ENCODE measurements at regions not wholly inside any gene's neighbourhood (a gene's known extent, or its start where the extent isn't known, plus 50 kb on each side); places are given as distances from the start of the nearest gene placed in this dataset.
A peak's percentile ranks its signal among the peaks of the same experiment; 100 is the strongest.

- DNase-seq (no peak), ATAC-seq (ENCODE audit: low FRiP score) (no peak)
- no peak overlapping the region for H3K4me3 ChIP-seq (ENCODE audit: low read length in 2 of 2)
- H3K36me3 ChIP-seq (ENCODE audit: control insufficient read depth in 1 of 2, insufficient read depth in 2 of 2, low read length in 1 of 2), result no peaks in the 10 kb centered on the region
- no peak overlapping the region for H3K27ac ChIP-seq (ENCODE audit: low read depth in 1 of 2, low read length in 2 of 2)
- intact Hi-C loops (cut with DNase I), result no loop called here
- peaks cover 0 to 4% of the 10 kb centered on the region in 2 donors for H3K27me3 ChIP-seq (ENCODE audit: control insufficient read depth in 1 of 2, insufficient read depth in 2 of 2, low read length in 1 of 2)
- 47 to 50% methylated on average over 6 of the region's 6 CpGs for WGBS, 2 donors
- H3K9me3 ChIP-seq (ENCODE audit: control insufficient read depth, low read length), result no peaks in the 10 kb centered on the region
- H3K4me1 ChIP-seq (ENCODE audit: control insufficient read depth in 1 of 2, insufficient read depth in 2 of 2, low read length in 2 of 2), result no peaks in the 10 kb centered on the region
Measured at GRCh38 chr4:159483782-159484741, 381.2 kb downstream of the RAPGEF2 start.

GRCh38 chr4:159484864-159485263, 382.0 kb downstream of the RAPGEF2 start:
- 14 to 15% methylated on average over 2 of the region's 2 CpGs for WGBS, 2 donors
- Histone ChIP-seq H3K27me3 (ENCODE audit: control insufficient read depth in 1 of 2, insufficient read depth in 2 of 2, low read length in 1 of 2) (peaks cover 0 to 4% of the 10 kb centered on the region in 2 donors), H3K4me1 (ENCODE audit: control insufficient read depth in 1 of 2, insufficient read depth in 2 of 2, low read length in 2 of 2) (no peaks in the 10 kb centered on the region), H3K9me3 (ENCODE audit: control insufficient read depth, low read length) (no peaks in the 10 kb centered on the region), H3K4me3 (ENCODE audit: low read length in 2 of 2) (no peak overlapping the region), H3K36me3 (ENCODE audit: control insufficient read depth in 1 of 2, insufficient read depth in 2 of 2, low read length in 1 of 2) (no peaks in the 10 kb centered on the region), H3K27ac (ENCODE audit: low read depth in 1 of 2, low read length in 2 of 2) (no peak overlapping the region)
- no peak for DNase-seq
- intact Hi-C loops (cut with DNase I), result no loop called here
- ATAC-seq (ENCODE audit: low FRiP score), result no peak

- Histone ChIP-seq H3K27me3 (ENCODE audit: control insufficient read depth in 1 of 2, insufficient read depth in 2 of 2, low read length in 1 of 2) (peaks cover 0 to 2% of the 10 kb centered on the region in 2 donors), H3K4me1 (ENCODE audit: control insufficient read depth in 1 of 2, insufficient read depth in 2 of 2, low read length in 2 of 2) (no peaks in the 10 kb centered on the region), H3K9me3 (ENCODE audit: control insufficient read depth, low read length) (peaks cover 4% of the 10 kb centered on the region), H3K36me3 (ENCODE audit: control insufficient read depth in 1 of 2, insufficient read depth in 2 of 2, low read length in 1 of 2) (no peaks in the 10 kb centered on the region), H3K27ac (ENCODE audit: low read depth in 1 of 2, low read length in 2 of 2) (no peak overlapping the region), H3K4me3 (ENCODE audit: low read length in 2 of 2) (no peak overlapping the region)
- intact Hi-C loops (cut with DNase I), result no loop called here
- no peak for DNase-seq
- ATAC-seq (ENCODE audit: low FRiP score), result peak; percentile 73
- 6 to 9% methylated on average over 8 of the region's 8 CpGs for WGBS, 2 donors
Measured at GRCh38 chr4:159487284-159487747, 384.4 kb downstream of the RAPGEF2 start.

- H3K27ac ChIP-seq (ENCODE audit: low read depth in 1 of 2, low read length in 2 of 2), result no peak overlapping the region
- H3K9me3 ChIP-seq (ENCODE audit: control insufficient read depth, low read length), result peaks cover 4% of the 10 kb centered on the region
- H3K27me3 ChIP-seq (ENCODE audit: control insufficient read depth in 1 of 2, insufficient read depth in 2 of 2, low read length in 1 of 2), result no peaks in the 10 kb centered on the region
- 88 to 93% methylated on average over 1 of the region's 1 CpG for WGBS, 2 donors
- no peaks in the 10 kb centered on the region for H3K36me3 ChIP-seq (ENCODE audit: control insufficient read depth in 1 of 2, insufficient read depth in 2 of 2, low read length in 1 of 2)
- H3K4me1 ChIP-seq (ENCODE audit: control insufficient read depth in 1 of 2, insufficient read depth in 2 of 2, low read length in 2 of 2), result no peaks in the 10 kb centered on the region
- DNase-seq (no peak), ATAC-seq (ENCODE audit: low FRiP score) (no peak)
- no peak overlapping the region for H3K4me3 ChIP-seq (ENCODE audit: low read length in 2 of 2)
- intact Hi-C loops (cut with DNase I), result no loop called here
Measured at GRCh38 chr4:159489646-159490045, 386.8 kb downstream of the RAPGEF2 start.

GRCh38 chr4:159495515-159496236, 392.8 kb downstream of the RAPGEF2 start:
- DNase-seq (no peak), ATAC-seq (ENCODE audit: low FRiP score) (peak; percentile 5)
- Histone ChIP-seq H3K4me1 (ENCODE audit: control insufficient read depth in 1 of 2, insufficient read depth in 2 of 2, low read length in 2 of 2) (no peaks in the 10 kb centered on the region), H3K27me3 (ENCODE audit: control insufficient read depth in 1 of 2, insufficient read depth in 2 of 2, low read length in 1 of 2) (no peaks in the 10 kb centered on the region), H3K36me3 (ENCODE audit: control insufficient read depth in 1 of 2, insufficient read depth in 2 of 2, low read length in 1 of 2) (no peaks in the 10 kb centered on the region), H3K9me3 (ENCODE audit: control insufficient read depth, low read length) (peaks cover 4% of the 10 kb centered on the region), H3K4me3 (ENCODE audit: low read length in 2 of 2) (no peak overlapping the region), H3K27ac (ENCODE audit: low read depth in 1 of 2, low read length in 2 of 2) (no peak overlapping the region)
- 64 to 68% methylated on average over 2 of the region's 2 CpGs for WGBS, 2 donors
- intact Hi-C loops (cut with DNase I), result no loop called here

- DNase-seq (no peak), ATAC-seq (ENCODE audit: low FRiP score) (no peak)
- intact Hi-C loops (cut with DNase I), result no loop called here
- Histone ChIP-seq H3K4me3 (ENCODE audit: low read length in 2 of 2) (no peak overlapping the region), H3K27me3 (ENCODE audit: control insufficient read depth in 1 of 2, insufficient read depth in 2 of 2, low read length in 1 of 2) (no peaks in the 10 kb centered on the region), H3K27ac (ENCODE audit: low read depth in 1 of 2, low read length in 2 of 2) (no peak overlapping the region), H3K36me3 (ENCODE audit: control insufficient read depth in 1 of 2, insufficient read depth in 2 of 2, low read length in 1 of 2) (no peaks in the 10 kb centered on the region), H3K4me1 (ENCODE audit: control insufficient read depth in 1 of 2, insufficient read depth in 2 of 2, low read length in 2 of 2) (no peaks in the 10 kb centered on the region), H3K9me3 (ENCODE audit: control insufficient read depth, low read length) (peaks cover 4% of the 10 kb centered on the region)
- WGBS, 2 donors, result 90 to 91% methylated on average over 1 of the region's 1 CpG
Measured at GRCh38 chr4:159496248-159496647, 393.4 kb downstream of the RAPGEF2 start.

GRCh38 chr4:159497936-159498335, 395.1 kb downstream of the RAPGEF2 start:
- Histone ChIP-seq H3K27me3 (ENCODE audit: control insufficient read depth in 1 of 2, insufficient read depth in 2 of 2, low read length in 1 of 2) (no peaks in the 10 kb centered on the region), H3K36me3 (ENCODE audit: control insufficient read depth in 1 of 2, insufficient read depth in 2 of 2, low read length in 1 of 2) (no peaks in the 10 kb centered on the region), H3K27ac (ENCODE audit: low read depth in 1 of 2, low read length in 2 of 2) (no peak overlapping the region), H3K9me3 (ENCODE audit: control insufficient read depth, low read length) (no peaks in the 10 kb centered on the region), H3K4me1 (ENCODE audit: control insufficient read depth in 1 of 2, insufficient read depth in 2 of 2, low read length in 2 of 2) (peaks cover 0 to 2% of the 10 kb centered on the region in 2 donors), H3K4me3 (ENCODE audit: low read length in 2 of 2) (no peak overlapping the region)
- 39 to 72% methylated on average over 2 of the region's 2 CpGs for WGBS, 2 donors
- no peak for DNase-seq
- no peak for ATAC-seq (ENCODE audit: low FRiP score)
- intact Hi-C loops (cut with DNase I), result no loop called here

GRCh38 chr4:159498446-159499115, 395.7 kb downstream of the RAPGEF2 start:
- Histone ChIP-seq H3K27me3 (ENCODE audit: control insufficient read depth in 1 of 2, insufficient read depth in 2 of 2, low read length in 1 of 2) (no peaks in the 10 kb centered on the region), H3K4me1 (ENCODE audit: control insufficient read depth in 1 of 2, insufficient read depth in 2 of 2, low read length in 2 of 2) (peaks cover 0 to 2% of the 10 kb centered on the region in 2 donors), H3K4me3 (ENCODE audit: low read length in 2 of 2) (no peak overlapping the region), H3K9me3 (ENCODE audit: control insufficient read depth, low read length) (no peaks in the 10 kb centered on the region), H3K36me3 (ENCODE audit: control insufficient read depth in 1 of 2, insufficient read depth in 2 of 2, low read length in 1 of 2) (no peaks in the 10 kb centered on the region), H3K27ac (ENCODE audit: low read depth in 1 of 2, low read length in 2 of 2) (no peak overlapping the region)
- intact Hi-C loops (cut with DNase I), result no loop called here
- ATAC-seq (ENCODE audit: low FRiP score) (peak; percentile 28), DNase-seq (no peak)
- WGBS, 2 donors, result 45 to 51% methylated on average over 5 of the region's 5 CpGs
